ENCODE measurements at regions not wholly inside any gene's neighbourhood (a gene's known extent, or its start where the extent isn't known, plus 50 kb on each side); places are given as distances from the start of the nearest gene placed in this dataset.

GRCh38 chr4:188399834-188400233, 260.6 kb downstream of the TRIML1 start:
- TF ChIP-seq CTCF (conservative IDR thresholded peaks at IDR 0.05; ENCODE audit: low read depth, low read length) (no peak), EZH2 (IDR thresholded peaks at IDR 0.05; ENCODE audit: low read length, unreplicated experiment) (no peak)

All from PC-3 (cell line).